Thoracic aorta (tissue), 2 donors: ENCODE measurements at regions not wholly inside any gene's neighbourhood (a gene's known extent, or its start where the extent isn't known, plus 50 kb on each side); places are given as distances from the start of the nearest gene placed in this dataset.

Experiments used
- ATAC-seq: fragments of 150-250 bp; one replicate; pipeline ENCODE4 v1.8.0; 2017; ENCODE audit warnings: low read depth; ENCODE audit not compliant: insufficient number of reproducible peaks, low FRiP score
- DNase-seq: peaks from one replicate; pipeline ENCODE4 v3.0.0-alpha.2; 2020; ENCODE audit warnings: low spot score
- H3K27ac ChIP-seq, 2 donors: fragments of 200-600 bp; sonication (generic); 1 replicate in 1 of 2; 2 replicates in 1 of 2; pipeline ENCODE4 v1.5.1; 2016; ENCODE audit warnings: mild to moderate bottlenecking in 2 of 2, moderate library complexity in 2 of 2
- H3K27me3 ChIP-seq: fragments of 200-600 bp; sonication (generic); replicated peaks from 2 replicates; pipeline ENCODE4 v1.6.0; 2016; ENCODE audit warnings: mild to moderate bottlenecking; ENCODE audit not compliant: insufficient read depth
- H3K36me3 ChIP-seq: fragments of 200-600 bp; sonication (generic); one replicate; pipeline ENCODE4 v1.5.1; 2016
- H3K4me1 ChIP-seq, 2 donors: fragments of 200-600 bp; sonication (generic); 1 replicate in 1 of 2; 2 replicates in 1 of 2; pipeline versions ENCODE4 v1.5.1 to v1.6.0; 2016; ENCODE audit warnings: low read depth in 2 of 2, mild to moderate bottlenecking in 1 of 2; ENCODE audit not compliant: control insufficient read depth in 1 of 2
- H3K4me3 ChIP-seq: fragments of 200-600 bp; sonication (generic); 2 replicates; pipeline ENCODE4 v1.5.1; 2016; ENCODE audit warnings: mild to moderate bottlenecking
- H3K9me3 ChIP-seq: fragments of 200-600 bp; sonication (generic); 2 replicates; pipeline ENCODE4 v1.5.1; 2016
- TF ChIP-seq, protein P1 (sequence below): fragments of 200-600 bp; sonication (generic); IDR thresholded peaks from one replicate; pipeline ENCODE4 v1.5.1; 2019; ENCODE audit warnings: antibody characterized with exemption

- ATAC-seq = no peak
- Histone ChIP-seq H3K27me3 (no peaks in the 10 kb centered on the region), H3K27ac (no peak overlapping the region), H3K4me3 (no peak overlapping the region), H3K36me3 (no peaks in the 10 kb centered on the region), H3K4me1 (no peaks in the 10 kb centered on the region), H3K9me3 (no peaks in the 10 kb centered on the region)
- TF ChIP-seq, protein P1, sequence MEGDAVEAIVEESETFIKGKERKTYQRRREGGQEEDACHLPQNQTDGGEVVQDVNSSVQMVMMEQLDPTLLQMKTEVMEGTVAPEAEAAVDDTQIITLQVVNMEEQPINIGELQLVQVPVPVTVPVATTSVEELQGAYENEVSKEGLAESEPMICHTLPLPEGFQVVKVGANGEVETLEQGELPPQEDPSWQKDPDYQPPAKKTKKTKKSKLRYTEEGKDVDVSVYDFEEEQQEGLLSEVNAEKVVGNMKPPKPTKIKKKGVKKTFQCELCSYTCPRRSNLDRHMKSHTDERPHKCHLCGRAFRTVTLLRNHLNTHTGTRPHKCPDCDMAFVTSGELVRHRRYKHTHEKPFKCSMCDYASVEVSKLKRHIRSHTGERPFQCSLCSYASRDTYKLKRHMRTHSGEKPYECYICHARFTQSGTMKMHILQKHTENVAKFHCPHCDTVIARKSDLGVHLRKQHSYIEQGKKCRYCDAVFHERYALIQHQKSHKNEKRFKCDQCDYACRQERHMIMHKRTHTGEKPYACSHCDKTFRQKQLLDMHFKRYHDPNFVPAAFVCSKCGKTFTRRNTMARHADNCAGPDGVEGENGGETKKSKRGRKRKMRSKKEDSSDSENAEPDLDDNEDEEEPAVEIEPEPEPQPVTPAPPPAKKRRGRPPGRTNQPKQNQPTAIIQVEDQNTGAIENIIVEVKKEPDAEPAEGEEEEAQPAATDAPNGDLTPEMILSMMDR = no peak
- DNase-seq = no peak
These were observed 209.4 kb upstream of the UGT8 start for GRCh38 chr4:114389070-114389685.

DNA sequence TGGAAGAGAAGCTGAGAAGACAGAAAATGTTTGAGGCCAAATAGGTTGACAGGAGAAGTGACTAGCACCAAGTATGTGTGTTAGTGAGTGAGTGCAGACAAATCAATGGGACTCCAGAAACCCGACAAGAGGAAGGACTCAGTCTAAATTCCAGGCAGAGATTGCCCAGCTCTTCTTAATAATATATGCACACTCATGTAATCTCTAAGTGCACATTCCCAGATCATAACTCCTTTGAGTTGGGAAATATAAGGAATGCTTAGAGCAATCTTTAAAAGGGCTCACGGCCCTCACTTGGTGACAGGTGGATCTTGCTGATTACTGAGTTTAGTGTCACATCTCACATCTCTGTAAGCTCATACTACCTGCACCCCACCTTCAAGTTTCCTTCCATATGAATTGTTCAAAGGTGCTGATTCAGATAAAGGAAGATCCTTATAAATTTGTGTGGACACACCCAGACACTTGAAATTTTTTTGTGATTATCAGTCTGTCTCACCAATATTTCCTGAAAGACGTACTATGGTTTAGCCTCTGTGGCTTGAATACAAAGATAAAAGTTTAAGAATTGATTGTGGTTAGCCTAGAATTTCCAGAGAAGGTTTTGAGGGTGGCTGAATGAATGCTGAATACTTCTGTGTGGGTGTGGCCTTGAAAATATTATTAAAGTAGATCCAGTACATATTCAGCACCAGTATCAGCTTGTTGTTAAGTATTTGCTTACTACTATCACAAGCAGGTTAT is 205.1 kb upstream of the UGT8 start:
- no peaks in the 10 kb centered on the region for H3K36me3 ChIP-seq
- H3K27ac ChIP-seq = no peak overlapping the region
- H3K27me3 ChIP-seq = no peaks in the 10 kb centered on the region
- TF ChIP-seq, protein P1 = no peak
- no peak overlapping the region for H3K4me3 ChIP-seq
- no peak for DNase-seq
- no peak for ATAC-seq
- no peaks in the 10 kb centered on the region for H3K4me1 ChIP-seq
- no peaks in the 10 kb centered on the region for H3K9me3 ChIP-seq

DNA sequence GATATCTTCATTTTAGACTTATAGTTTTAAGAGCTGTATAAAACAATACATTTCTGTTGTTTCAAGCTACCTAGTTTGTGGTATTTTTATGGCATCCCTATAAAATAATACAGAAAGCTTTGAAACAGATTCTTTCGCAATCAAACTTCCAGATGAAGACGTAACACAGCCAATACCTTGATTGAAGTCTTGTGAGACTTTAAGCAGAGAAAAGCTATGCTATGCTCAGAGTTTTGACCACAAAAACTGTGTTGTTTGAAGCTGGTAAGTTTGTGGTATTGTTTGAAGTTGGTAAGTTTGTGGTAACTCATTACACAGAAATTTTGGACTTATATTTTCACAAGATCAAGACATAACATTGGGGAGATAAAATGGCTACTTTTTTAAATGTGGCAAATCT is 201.8 kb upstream of the UGT8 start:
- DNase-seq = no peak

GRCh38 chr4:114398410-114398809 is 200.2 kb upstream of the UGT8 start:
- Histone ChIP-seq H3K36me3 (no peaks in the 10 kb centered on the region), H3K27ac (no peak overlapping the region), H3K27me3 (no peaks in the 10 kb centered on the region), H3K4me3 (no peak overlapping the region), H3K9me3 (no peaks in the 10 kb centered on the region), H3K4me1 (no peaks in the 10 kb centered on the region)
- DNase-seq (no peak), ATAC-seq (no peak)
- TF ChIP-seq, protein P1 = no peak

More for the DNA sequence above, 201.8 kb upstream of the UGT8 start:
- Histone ChIP-seq H3K36me3 (no peaks in the 10 kb centered on the region), H3K9me3 (no peaks in the 10 kb centered on the region), H3K4me3 (no peak overlapping the region), H3K4me1 (no peaks in the 10 kb centered on the region), H3K27ac (no peak overlapping the region), H3K27me3 (no peaks in the 10 kb centered on the region)
- no peak for ATAC-seq
- TF ChIP-seq, protein P1 = no peak

- DNase-seq (no peak), ATAC-seq (no peak)
- Histone ChIP-seq H3K9me3 (no peaks in the 10 kb centered on the region), H3K4me3 (no peak overlapping the region), H3K4me1 (no peaks in the 10 kb centered on the region), H3K27ac (no peak overlapping the region), H3K36me3 (no peaks in the 10 kb centered on the region), H3K27me3 (no peaks in the 10 kb centered on the region)
- TF ChIP-seq, protein P1 = no peak
These were observed 199.5 kb upstream of the UGT8 start for GRCh38 chr4:114399105-114399504.
